K562 (cell line): ENCODE measurements at regions not wholly inside any gene's neighbourhood (a gene's known extent, or its start where the extent isn't known, plus 50 kb on each side); places are given as distances from the start of the nearest gene placed in this dataset.

Experiments
- ATAC-seq: fragments of 200-7000 bp; cut with Tn5 transposase; 3 replicates; pipeline ENCODE4 v1.9.1; 2020; ENCODE audit warnings: moderate library complexity
- BruUV-seq: library from RNA; stranded (reverse); fragments of 400-500 nt; replicated peaks from 2 replicates; lab custom pipeline; 2021; lab: Mats Ljungman, UMichigan
- CTCF ChIA-PET: fragments of 300-600 bp; formaldehyde crosslinking; extraction: SDS; loops from one replicate; lab custom pipeline; 2021; ENCODE audit warnings: low intra/inter-chr PET ratio; lab: Yijun Ruan, JAX
- POLR2A ChIA-PET: fragments of 300-600, 350-650 bp; sonication (Branson Sonifier 250); formaldehyde crosslinking; extraction: SDS; loops from one replicate; lab custom pipeline; 2021; ENCODE audit warnings: antibody characterized with exemption, inconsistent platforms; lab: Yijun Ruan, JAX
- DNase-seq, 4 experiments: peaks; one replicate each; pipeline versions ENCODE4 v3.0.0 to v3.0.0-alpha.2; 2011 to 2018; ENCODE audit warnings: low spot score in 3 of 4, mixed read lengths in 3 of 4; ENCODE audit errors: extremely low read depth in 1 of 4
- FAIRE-seq: peaks from 2 replicates; lab custom pipeline; 2011; peaks lifted over from hg19 to GRCh38; lab: Jason Lieb, UNC
- H2AFZ ChIP-seq: 2 replicates; pipeline ENCODE4 v1.6.0; 2011; ENCODE audit warnings: low read depth, low read length, control low read depth, inconsistent platforms
- H3K27ac ChIP-seq: fragments of 200-600 bp; 3 replicates; pipeline ENCODE4 v1.8.0; 2011; ENCODE audit warnings: low read depth, mild to moderate bottlenecking, control low read depth, inconsistent platforms, low read length, moderate library complexity, mixed read lengths; ENCODE audit errors: extremely low read depth
- H3K27me3 ChIP-seq, 2 experiments: fragments of 300-600 bp in 1 of 2; 2 replicates in 1 of 2; 3 replicates in 1 of 2; pipeline versions ENCODE4 v1.6.0 to v1.8.0; 2011; ENCODE audit warnings: inconsistent platforms in 2 of 2, low read length in 2 of 2, mild to moderate bottlenecking in 1 of 2, mixed read lengths in 1 of 2, moderate library complexity in 1 of 2; ENCODE audit not compliant: control insufficient read depth in 2 of 2, insufficient read depth in 2 of 2
- H3K36me3 ChIP-seq: fragments of 300-600 bp; 3 replicates; pipeline ENCODE4 v1.8.0; 2011; ENCODE audit warnings: mild to moderate bottlenecking, low read length, inconsistent platforms; ENCODE audit not compliant: control insufficient read depth, insufficient read depth
- H3K4me1 ChIP-seq, 2 experiments: fragments of 200-600 bp in 1 of 2; replicated peaks in 1 of 2; 2 replicates in 1 of 2; 3 replicates in 1 of 2; pipeline versions ENCODE4 v1.5.1 to v1.8.0; 2011; ENCODE audit warnings: inconsistent platforms in 2 of 2, low read length in 2 of 2, mild to moderate bottlenecking in 1 of 2, mixed read lengths in 1 of 2, moderate library complexity in 1 of 2; ENCODE audit not compliant: control insufficient read depth in 2 of 2, insufficient read depth in 2 of 2
- H3K4me2 ChIP-seq: 2 replicates; pipeline ENCODE4 v1.6.1; 2011; ENCODE audit warnings: low read length, control low read depth, inconsistent platforms, mixed read lengths; ENCODE audit not compliant: insufficient read depth
- H3K4me3 ChIP-seq: fragments of 200-600 bp; sonication (generic), shearing (Covaris generic); 2 replicates; pipeline ENCODE4 v1.5.1; 2016; ENCODE audit warnings: control low read depth, inconsistent platforms
- H3K79me2 ChIP-seq: fragments of 200-600 bp; 3 replicates; pipeline ENCODE4 v1.8.0; 2011; ENCODE audit warnings: low read length, inconsistent platforms; ENCODE audit not compliant: control insufficient read depth, insufficient read depth
- H3K9ac ChIP-seq, 2 experiments: 2 replicates each; pipeline versions ENCODE4 v1.6.0 to v1.6.1; 2011; ENCODE audit warnings: low read depth in 2 of 2, low read length in 2 of 2, control low read depth in 1 of 2, inconsistent platforms in 1 of 2, mild to moderate bottlenecking in 1 of 2, mixed read lengths in 1 of 2; ENCODE audit not compliant: insufficient read depth in 1 of 2
- H3K9me1 ChIP-seq: one replicate; pipeline ENCODE4 v1.6.0; 2011; ENCODE audit warnings: inconsistent platforms, mild to moderate bottlenecking, low read length, moderate library complexity; ENCODE audit not compliant: control insufficient read depth, insufficient read depth
- H3K9me3 ChIP-seq: replicated peaks from 2 replicates; pipeline ENCODE4 v1.5.1; 2011; ENCODE audit warnings: low read depth, low read length, inconsistent platforms; ENCODE audit not compliant: control insufficient read depth, insufficient read depth
- H4K20me1 ChIP-seq: replicated peaks from 2 replicates; pipeline ENCODE4 v1.6.1; 2011; ENCODE audit warnings: low read length, inconsistent platforms, mixed read lengths; ENCODE audit not compliant: control insufficient read depth, insufficient read depth
- ILF3 ChIP-seq: fragments of 450-650 bp; IDR thresholded peaks from 2 replicates; pipeline ENCODE4 v1.6.1; 2018; ENCODE audit warnings: antibody characterized with exemption, mild to moderate bottlenecking, moderate library complexity, borderline replicate concordance
- ZSCAN29 ChIP-seq: fragments of 450-650 bp; IDR thresholded peaks from 2 replicates; pipeline ENCODE4 v1.6.1; 2017
- WGBS: fragments of 100-300 bp; shearing (Covaris generic); methylation state at CpG from one replicate; pipeline ENCODE4 v1.1.6; 2016; ENCODE audit warnings: low coverage, mixed read lengths; ENCODE audit not compliant: insufficient coverage; ENCODE audit errors: missing lambda C conversion rate; 5-methylcytosine and 5-hydroxymethylcytosine counted together
- in situ Hi-C: fragments of 300-500 bp; cut with MboI; formaldehyde crosslinking; loops from 4 replicates; pipeline ENCODE4 v1.15.0; 2018; ENCODE audit warnings: inconsistent platforms, mixed read lengths
- intact Hi-C: fragments of 100-400 bp; cut with micrococcal nuclease; formaldehyde crosslinking; loops from 2 replicates; pipeline ENCODE4 v1.14.2; 2022
- TF ChIP-seq, protein P1 (sequence below): fragments of 250-450 bp; sonication (Bioruptor Pico); IDR thresholded peaks from 2 replicates; pipeline ENCODE4 v1.8.0; 2022; ENCODE audit warnings: inconsistent platforms
- TF ChIP-seq, protein P2 (sequence below): fragments of 450-650 bp; formaldehyde crosslinking; IDR thresholded peaks from 2 replicates; pipeline ENCODE4 v1.4.0; 2020; ENCODE audit warnings: mild to moderate bottlenecking
- TF ChIP-seq, protein P3 (sequence below): fragments of 450-650 bp; IDR thresholded peaks from 2 replicates; pipeline ENCODE4 v1.6.1; 2018; ENCODE audit not compliant: partially characterized antibody
- TF ChIP-seq, protein P4 (sequence below): fragments of 450-650 bp; formaldehyde crosslinking; IDR thresholded peaks from 2 replicates; pipeline ENCODE4 v1.4.0; 2022; ENCODE audit warnings: missing genetic modification characterization

DNA sequence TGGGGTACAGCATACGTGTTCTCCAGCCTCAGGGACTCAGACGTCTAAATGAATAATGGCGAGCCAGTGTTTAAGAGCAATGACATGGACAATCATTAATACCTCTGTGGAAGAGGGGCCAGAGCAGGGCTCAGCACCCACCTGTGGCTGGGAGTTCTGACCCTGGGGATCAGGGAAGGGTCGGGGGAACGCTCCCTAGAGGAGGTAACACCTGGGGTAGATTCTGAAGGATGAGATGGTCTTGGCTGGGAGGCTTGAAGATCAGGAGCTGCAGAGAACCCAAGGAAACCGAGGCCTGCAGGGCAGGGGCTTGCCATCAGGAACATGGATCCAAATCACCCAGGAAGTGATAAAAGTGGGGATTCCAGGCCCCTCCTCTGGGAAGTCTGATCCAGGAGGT lies 138.2 kb upstream of the RUNX3 start (continued):
- TF ChIP-seq, protein P1, sequence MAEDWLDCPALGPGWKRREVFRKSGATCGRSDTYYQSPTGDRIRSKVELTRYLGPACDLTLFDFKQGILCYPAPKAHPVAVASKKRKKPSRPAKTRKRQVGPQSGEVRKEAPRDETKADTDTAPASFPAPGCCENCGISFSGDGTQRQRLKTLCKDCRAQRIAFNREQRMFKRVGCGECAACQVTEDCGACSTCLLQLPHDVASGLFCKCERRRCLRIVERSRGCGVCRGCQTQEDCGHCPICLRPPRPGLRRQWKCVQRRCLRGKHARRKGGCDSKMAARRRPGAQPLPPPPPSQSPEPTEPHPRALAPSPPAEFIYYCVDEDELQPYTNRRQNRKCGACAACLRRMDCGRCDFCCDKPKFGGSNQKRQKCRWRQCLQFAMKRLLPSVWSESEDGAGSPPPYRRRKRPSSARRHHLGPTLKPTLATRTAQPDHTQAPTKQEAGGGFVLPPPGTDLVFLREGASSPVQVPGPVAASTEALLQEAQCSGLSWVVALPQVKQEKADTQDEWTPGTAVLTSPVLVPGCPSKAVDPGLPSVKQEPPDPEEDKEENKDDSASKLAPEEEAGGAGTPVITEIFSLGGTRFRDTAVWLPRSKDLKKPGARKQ (CRISPR knock-in tag) = no peak
- no peak for TF ChIP-seq ILF3
- TF ChIP-seq, protein P2, sequence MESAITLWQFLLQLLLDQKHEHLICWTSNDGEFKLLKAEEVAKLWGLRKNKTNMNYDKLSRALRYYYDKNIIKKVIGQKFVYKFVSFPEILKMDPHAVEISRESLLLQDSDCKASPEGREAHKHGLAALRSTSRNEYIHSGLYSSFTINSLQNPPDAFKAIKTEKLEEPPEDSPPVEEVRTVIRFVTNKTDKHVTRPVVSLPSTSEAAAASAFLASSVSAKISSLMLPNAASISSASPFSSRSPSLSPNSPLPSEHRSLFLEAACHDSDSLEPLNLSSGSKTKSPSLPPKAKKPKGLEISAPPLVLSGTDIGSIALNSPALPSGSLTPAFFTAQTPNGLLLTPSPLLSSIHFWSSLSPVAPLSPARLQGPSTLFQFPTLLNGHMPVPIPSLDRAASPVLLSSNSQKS (CRISPR knock-in tag) = no peak

DNA sequence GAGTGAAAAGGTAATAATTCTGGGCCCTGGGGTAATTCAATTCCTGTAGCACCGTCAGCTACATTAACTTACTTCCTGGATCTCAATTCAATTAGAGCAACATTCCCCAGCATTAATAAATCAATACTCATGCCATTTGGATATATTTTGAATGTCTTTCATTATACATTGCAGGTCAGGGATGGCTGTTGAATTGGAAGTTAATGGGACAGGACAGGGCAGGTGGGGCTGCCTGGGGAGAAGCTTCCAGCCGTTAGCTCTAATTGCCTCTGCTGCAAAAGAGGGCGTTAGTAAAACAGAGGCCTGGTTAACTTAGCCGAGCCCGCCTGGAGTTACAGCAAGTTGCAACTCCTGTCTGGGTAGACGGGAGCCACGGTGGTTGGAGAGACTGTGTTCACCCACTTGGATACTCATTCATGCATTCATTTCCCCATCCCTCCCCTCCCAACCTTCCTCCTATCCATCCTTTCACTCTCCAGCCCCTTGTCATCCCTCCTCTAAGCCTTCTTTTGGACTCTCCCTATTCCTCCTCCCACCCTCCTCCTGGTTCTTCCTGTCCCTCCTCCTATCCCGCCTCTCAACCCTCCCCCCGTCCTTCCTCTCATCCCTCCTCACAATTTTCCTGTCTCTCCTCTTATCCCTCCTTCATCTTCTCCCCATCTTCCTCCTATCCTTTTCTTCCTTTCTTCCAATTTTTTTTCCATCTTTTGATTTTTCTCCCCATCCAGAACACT lies 137.6 kb upstream of the RUNX3 start:
- WGBS = 22% methylated on average over 9 of the region's 9 CpGs
- Histone ChIP-seq H3K9me1 (no peaks in the 10 kb centered on the region), H4K20me1 (no peaks in the 10 kb centered on the region; the same call in 1 of the 2 replicates), H3K36me3 (no peaks in the 10 kb centered on the region), H3K4me1 (peaks cover 3 to 6% of the 10 kb centered on the region in 2 experiments; a peak in 2 of 5 replicates), H3K27ac (no peak overlapping the region)
- BruUV-seq = no TSS peak
- TF ChIP-seq, protein P3, sequence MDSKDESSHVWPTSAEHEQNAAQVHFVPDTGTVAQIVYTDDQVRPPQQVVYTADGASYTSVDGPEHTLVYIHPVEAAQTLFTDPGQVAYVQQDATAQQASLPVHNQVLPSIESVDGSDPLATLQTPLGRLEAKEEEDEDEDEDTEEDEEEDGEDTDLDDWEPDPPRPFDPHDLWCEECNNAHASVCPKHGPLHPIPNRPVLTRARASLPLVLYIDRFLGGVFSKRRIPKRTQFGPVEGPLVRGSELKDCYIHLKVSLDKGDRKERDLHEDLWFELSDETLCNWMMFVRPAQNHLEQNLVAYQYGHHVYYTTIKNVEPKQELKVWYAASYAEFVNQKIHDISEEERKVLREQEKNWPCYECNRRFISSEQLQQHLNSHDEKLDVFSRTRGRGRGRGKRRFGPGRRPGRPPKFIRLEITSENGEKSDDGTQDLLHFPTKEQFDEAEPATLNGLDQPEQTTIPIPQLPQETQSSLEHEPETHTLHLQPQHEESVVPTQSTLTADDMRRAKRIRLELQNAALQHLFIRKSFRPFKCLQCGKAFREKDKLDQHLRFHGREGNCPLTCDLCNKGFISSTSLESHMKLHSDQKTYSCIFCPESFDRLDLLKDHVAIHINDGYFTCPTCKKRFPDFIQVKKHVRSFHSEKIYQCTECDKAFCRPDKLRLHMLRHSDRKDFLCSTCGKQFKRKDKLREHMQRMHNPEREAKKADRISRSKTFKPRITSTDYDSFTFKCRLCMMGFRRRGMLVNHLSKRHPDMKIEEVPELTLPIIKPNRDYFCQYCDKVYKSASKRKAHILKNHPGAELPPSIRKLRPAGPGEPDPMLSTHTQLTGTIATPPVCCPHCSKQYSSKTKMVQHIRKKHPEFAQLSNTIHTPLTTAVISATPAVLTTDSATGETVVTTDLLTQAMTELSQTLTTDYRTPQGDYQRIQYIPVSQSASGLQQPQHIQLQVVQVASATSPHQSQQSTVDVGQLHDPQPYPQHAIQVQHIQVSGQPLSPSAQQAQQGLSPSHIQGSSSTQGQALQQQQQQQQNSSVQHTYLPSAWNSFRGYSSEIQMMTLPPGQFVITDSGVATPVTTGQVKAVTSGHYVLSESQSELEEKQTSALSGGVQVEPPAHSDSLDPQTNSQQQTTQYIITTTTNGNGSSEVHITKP = peak; percentile 46
- no peak for TF ChIP-seq ZSCAN29
- TF ChIP-seq, protein P4, sequence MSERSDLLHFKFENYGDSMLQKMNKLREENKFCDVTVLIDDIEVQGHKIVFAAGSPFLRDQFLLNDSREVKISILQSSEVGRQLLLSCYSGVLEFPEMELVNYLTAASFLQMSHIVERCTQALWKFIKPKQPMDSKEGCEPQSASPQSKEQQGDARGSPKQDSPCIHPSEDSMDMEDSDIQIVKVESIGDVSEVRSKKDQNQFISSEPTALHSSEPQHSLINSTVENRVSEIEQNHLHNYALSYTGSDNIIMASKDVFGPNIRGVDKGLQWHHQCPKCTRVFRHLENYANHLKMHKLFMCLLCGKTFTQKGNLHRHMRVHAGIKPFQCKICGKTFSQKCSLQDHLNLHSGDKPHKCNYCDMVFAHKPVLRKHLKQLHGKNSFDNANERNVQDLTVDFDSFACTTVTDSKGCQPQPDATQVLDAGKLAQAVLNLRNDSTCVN (CRISPR knock-in tag) = 0 out of 2 replicates have a peak, but pooled peaks have one; percentile 22
- TF ChIP-seq, all 486 proteins: peak for 2
- intact Hi-C loops (no loop called here), in situ Hi-C loops (no loop called here)
- no peaks in the 10 kb centered on the region for H3K79me2 ChIP-seq
- no peak overlapping the region for H3K9ac ChIP-seq
- H3K4me3 ChIP-seq = no peak overlapping the region
- FAIRE-seq (no peak), ATAC-seq (no peak), DNase-seq (no peak)
- H3K4me2 ChIP-seq = no peak overlapping the region
- CTCF ChIA-PET = no interaction called here
- H3K9me3 ChIP-seq = no peaks in the 10 kb centered on the region
- POLR2A ChIA-PET = interaction anchor here (0.6 to 1.3 kb wide), 3 partner anchors 31 to 152 kb away, joined by 3 to 4 read pairs (median 4); no protein-coding TSS in a partner anchor
- no peak overlapping the region for H2AFZ ChIP-seq
- H3K27me3 ChIP-seq = peaks cover 0 to 62% of the 10 kb centered on the region in 2 experiments; a peak in 3 of 5 replicates
